ENCODE measurements at regions not wholly inside any gene's neighbourhood (a gene's known extent, or its start where the extent isn't known, plus 50 kb on each side); places are given as distances from the start of the nearest gene placed in this dataset.
"Not testable (repeated sequence)": the region's sequence is repeated elsewhere in the genome, so short reads cannot be mapped to it uniquely, and the experiment has no call there.

DNA sequence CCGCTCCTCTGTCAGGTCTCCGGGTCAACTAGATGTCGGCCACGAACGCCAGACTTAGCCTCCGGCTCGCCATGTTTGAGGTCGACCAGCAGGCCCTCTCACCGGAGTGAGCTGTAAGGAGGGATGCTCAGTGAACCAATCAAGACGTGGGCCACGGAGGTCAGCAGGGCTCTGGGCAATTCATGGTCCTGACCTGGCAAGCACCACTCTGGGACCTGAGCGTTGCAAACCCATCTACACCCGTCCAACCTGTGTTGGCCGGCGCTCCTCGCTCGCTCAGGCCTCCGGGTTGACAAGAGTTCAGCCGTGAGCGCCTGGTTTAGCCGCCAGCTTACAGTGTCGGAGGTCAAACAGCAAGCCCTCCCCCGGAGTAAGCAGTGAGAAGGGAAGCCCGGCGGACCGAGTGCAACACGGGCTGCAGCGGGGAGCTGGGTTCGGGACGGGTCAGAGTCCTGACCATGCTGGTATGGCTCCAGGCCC, 1361.9 kb downstream of the UQCRFS1 start:
- DNase-seq, result no peak

DNA sequence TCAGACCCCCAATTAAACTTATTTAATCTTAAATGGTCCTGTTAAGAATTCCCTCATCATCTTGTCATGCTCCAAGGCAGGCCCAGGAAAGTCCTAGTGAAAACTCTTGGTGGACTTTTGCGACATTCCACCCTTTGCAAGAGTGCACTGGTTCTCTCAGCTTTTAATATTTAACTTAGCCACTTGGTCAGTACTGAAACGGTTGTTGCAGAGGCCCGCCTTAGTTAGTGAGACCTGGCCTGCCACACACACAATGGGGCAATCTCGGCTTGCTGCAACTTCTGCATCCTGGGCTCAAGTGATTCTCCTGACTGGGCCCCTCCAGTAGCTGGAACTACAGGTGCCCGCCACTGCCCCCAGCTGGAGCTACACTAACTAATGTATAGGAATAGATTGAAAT, 1366.0 kb downstream of the UQCRFS1 start:
- no peak for DNase-seq

DNA sequence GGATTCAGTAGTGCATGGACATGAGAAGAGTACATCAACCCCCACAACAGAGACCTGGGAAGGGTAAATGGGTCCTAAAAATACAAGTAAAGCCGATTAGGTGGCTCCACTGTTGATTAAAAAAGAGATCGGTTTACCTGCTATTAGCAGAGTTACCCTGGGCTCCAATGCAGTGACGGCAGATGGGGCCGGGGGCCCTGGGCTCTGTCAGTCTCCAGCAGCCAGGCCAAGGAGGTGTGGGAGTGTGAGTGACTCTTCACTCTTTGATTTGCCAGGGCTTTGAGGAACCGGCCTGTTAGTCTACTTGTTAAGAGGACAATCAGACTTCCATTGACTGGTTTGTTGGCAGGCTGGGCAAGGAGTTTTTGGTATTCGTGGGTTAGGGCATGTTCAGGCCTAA, 1368.7 kb downstream of the UQCRFS1 start:
- DNase-seq, result no peak

DNA sequence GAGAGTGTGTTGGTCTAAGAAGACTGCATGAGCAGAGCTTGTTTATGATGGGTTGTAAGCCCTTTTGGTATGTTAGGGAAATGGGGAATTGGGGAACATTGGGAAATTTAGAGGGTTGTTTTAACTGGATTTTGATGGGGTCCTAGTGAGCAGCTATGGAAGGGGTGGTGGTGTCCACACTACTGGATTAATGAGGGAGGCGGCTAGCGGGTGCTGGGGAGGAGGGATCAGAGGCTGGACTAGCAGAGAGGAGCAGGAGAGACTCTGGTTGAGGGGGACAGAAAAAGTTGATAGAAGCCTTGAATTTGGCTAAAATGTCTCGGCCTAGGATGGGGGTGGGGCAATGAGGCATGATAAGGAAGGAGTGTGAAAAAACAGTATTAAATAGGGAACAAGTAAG, 1369.1 kb downstream of the UQCRFS1 start:
- no peak for DNase-seq

DNA sequence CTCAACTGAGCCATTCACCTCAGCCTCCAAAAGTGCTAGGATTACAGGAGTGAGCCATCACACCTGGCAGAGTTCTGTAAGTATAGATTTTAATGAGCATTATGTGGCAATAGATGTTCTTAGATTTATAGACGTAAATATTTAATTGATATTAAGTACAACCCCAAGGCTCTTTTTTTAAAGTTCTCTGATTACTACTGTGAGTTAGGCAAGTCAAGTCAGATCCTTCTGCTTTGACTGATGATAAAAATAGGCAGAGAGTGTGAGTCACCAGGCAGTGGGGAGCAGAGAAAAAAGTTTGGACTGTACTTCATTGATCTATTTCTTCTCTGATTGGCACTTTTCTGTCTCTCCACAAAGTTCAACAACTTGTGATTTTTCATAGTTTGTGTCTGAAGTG, 1379.9 kb downstream of the UQCRFS1 start:
- no peak for DNase-seq

DNA sequence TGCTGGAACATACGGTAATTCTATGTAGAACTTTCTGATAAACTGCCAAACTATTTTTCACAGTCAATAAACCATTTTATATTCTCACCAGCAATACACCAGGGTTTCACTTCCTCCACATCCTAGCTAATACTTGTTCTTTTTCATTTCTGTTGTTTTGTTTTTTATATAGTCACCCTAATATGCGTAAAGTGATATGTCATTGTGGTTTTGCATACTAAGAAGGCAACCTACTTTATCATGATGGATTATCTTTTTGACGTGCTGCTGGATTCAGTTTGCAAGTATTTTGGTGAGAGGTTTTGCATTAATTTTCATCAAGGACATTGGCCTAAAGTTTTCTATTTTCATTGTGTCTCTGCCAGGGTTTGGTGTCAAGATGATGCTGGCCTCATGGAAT, 1384.1 kb downstream of the UQCRFS1 start:
- DNase-seq, result no peak

DNA sequence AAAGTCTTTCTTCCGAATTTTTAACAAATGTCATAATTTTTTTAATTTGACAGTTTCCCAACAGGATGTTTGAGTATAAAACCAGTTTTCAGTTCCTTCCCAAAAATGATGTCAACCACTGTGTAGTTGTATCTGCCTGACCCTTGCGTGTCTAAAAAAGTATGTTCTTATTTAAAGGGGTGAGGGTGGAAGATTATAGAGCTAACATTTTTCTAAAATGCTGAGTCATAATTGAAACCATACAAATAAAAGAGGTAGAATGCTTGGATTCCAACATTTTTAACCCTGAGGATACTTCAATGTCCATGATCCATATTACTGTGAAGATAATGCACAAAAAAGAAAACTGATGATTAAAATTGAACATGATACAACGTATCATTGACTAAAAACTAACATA, 1388.8 kb downstream of the UQCRFS1 start:
- DNase-seq, result no peak

DNA sequence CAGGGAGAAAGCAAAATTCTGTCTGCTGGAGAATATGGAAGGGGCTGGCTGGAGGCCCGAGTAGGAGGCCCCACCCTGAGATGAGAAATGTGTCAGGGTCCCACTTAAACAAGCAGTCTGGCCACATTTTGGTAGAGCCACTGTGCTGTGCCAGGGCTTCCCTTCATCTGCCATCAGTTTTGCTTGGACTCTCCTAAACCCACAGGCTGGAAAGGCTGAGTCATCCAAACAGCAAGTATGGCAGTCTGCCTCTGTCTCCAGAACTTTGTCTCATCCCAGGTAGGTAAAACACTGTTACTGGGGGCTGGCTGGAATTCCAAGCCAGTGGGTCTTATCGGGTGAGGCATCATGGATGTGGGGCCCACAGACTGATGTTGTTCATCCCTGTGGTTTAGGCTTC, 1390.6 kb downstream of the UQCRFS1 start:
- no peak for DNase-seq

DNA sequence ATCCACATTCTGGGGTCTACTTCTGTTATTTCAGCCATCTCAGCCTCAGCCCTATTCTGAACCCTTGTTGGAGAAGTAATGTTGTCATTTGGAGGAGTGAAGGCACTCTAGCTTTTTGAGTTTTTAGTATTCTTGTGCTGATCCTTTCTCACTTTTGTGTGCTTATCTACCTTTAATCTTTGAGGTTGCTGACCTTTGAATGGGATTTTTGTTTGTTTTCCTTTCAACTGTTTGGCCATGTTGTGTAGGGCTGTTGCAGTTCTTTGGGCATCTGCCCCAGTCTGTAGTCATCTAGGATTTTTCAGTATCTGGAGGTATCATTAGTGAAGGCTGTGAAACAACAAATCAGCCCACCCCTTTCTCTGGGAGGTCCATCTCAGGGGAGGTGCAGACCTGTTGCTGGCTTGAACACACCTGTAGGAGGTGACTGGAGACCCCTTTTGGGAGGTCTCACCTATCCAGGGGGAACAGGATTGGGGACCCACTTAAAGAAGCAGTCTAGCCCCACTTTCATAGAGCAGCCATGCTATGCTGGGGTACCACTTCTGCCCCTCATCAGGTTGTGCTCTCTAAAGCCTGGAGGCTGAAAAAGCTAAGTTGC, 1391.4 kb downstream of the UQCRFS1 start:
- no peak for DNase-seq

DNA sequence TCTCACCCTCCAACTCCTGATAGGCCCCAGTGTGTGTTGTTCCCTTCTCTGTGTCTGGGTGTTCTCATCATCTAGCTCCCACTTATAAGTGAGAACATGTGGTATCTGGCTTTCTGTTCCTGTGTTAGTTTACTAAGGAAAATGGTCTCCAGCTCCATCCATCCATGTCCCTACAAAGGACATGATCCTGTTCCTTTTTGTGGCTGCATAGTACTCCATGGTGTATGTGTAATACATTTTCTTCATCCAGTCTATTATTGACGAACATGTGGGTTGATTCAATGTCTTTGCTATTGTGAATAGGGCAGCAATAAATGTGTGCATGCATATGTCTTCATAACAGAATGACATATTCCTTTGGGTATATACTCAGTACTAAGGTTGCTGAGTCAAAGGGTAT, 1397.0 kb downstream of the UQCRFS1 start:
- DNase-seq, result no peak

DNA sequence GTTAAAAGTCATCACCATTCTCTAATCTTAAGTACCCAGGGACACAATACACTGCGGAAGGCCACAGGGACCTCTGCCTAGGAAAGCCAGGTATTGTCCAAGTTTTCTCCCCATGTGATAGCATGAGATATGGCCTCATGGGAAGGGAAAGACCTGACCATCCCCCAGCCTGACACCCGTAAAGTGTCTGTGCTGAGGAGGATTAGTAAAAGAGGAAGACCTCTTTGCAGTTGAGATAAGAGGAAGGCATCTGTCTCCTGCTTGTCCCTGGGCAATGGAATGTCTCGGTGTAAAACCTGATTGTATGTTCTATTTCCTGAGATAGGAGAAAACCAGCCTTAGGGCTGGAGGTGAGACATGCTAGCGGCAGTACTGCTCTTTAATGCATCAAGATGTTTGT, 1398.1 kb downstream of the UQCRFS1 start:
- DNase-seq, result not testable (repeated sequence)

DNA sequence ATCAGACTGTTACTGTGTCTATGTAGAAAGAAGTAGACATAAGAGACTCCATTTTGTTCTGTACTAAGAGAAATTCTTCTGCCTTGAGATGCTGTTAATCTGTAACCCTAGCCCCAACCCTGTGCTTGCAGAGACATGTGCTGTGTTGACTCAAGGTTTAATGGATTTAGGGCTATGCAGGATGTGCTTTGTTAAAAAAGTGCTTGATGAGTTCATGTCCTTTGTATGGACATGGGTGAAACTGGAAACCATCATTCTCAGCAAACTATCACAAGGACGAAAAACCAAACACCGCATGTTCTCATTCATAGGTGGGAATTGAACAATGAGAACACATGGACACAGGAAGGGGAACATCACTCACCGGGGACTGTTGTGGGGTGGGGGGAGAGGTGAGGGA, 1398.7 kb downstream of the UQCRFS1 start:
- DNase-seq, result not testable (repeated sequence)

DNA sequence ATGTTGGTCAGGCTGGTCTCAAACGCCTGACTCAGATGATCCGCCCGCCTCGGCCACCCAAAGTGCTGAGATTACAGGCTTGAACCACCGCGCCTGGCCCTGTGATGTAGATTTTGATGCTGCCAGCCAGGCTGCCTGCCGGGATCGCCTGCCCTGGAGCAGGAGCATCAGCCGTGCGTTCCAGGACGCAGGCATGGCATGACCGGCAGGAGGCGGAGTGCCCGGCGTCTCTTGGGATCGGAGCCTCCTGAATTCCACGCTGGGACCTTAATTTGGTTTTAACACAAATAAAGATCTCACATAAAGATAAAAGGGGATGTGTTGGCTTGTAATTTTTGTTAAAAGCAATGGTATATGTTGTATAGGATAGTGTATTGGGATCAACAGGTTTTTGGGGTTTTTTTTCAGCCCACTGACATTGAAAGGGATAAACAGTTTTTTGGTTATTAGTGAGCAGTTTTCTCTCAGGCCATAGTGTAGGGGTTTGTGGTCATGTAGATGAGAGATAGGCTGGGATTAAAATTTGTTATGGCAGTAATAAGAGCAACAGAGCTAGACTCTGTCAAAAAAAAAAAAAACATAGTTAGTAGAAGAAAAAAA, 1406.4 kb downstream of the UQCRFS1 start:
- DNase-seq, result no peak

DNA sequence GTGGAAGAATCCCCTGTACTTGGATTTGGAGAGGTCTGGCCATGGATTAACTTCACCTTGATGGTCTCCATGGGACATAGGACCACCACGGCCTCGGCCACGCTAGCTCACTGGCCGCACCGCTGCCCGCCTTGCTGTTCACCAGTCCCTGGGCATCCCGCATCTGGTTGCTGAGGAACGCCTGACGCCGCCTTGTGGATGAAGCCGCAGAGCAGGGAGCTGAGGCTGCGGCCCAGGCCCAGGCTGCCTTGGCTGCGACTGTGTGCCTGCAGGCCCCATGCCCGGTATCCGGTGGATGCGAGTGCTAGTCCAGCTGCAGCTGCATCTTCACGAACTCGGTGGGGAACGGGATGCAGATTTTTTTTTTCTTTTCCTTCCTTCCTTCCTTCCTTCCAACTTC, 1407.1 kb downstream of the UQCRFS1 start:
- DNase-seq, result no peak

DNA sequence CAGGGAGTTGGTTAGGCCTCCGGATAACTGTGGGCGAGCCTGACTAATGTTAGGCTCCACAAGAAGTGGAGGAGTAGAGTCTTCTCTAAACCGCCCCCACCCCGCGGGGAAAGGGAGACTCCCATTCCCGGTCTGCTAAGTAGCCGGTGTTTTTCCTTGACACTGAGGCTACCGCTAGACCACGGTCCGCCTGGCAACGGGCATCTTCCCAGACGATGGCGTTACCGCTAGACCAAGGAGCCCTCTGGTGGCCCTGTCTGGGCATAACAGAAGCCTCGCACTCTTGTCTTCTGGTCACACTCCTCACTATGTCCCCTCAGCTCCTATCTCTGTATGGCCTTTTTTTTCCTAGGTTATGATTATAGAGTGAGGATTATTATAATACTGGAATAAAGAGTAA, 1410.7 kb downstream of the UQCRFS1 start:
- DNase-seq, result not testable (repeated sequence)

DNA sequence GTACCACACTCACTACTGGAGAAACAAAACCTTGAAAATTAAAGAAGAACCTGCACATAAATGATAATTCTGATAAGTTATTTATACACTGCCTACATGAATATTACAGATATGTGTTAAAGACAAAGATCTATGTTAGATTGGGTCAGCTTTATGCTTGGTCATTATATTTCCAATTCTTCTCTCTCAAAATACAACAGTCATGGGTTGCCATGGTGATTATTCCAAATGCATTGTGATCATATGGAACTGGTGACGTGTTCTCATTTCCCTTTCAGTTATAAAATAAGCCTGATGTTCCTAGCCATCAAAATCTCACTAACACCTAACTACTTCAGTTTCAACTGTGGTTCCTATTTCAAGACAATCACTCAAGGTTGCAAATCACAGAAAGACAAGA, 1416.4 kb downstream of the UQCRFS1 start:
- DNase-seq, result no peak

DNA sequence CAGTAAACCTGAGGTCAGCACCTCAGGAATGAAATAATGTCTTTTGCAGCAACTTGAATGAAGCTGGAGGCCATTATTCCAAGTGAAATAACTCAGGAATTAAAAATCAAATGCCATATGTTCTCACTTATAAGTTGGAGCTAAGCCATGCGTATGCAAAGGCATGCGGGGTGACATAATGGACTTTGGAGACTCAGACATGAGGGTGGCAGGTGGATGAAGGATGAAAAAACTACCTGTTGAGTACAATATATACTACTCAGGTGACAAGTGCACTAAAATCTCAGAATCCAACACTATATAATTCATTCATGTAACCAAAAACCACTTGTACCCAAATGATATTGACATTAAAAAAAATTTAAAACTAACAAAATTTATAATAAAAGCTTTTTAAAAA, 1416.9 kb downstream of the UQCRFS1 start:
- no peak for DNase-seq

DNA sequence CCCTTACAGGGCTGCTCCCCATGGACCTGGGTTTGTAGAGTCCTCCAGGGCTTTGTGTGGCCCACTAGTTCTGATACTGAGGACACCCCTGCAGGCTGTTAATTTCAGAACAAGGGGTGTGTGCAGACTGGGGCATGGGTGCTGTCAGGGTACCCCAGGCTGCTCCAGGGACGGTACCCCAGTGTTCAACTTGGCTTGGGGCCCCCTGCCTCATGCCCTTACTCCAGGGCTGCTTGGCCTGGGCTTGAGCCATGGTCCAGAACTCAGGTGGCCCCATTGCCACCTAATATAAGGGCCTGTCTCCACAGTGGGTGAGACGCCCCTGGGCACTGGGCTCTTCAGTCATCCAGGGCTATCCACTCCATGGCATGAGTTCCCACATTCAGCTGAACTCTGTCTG, 1417.6 kb downstream of the UQCRFS1 start:
- no peak for DNase-seq

DNA sequence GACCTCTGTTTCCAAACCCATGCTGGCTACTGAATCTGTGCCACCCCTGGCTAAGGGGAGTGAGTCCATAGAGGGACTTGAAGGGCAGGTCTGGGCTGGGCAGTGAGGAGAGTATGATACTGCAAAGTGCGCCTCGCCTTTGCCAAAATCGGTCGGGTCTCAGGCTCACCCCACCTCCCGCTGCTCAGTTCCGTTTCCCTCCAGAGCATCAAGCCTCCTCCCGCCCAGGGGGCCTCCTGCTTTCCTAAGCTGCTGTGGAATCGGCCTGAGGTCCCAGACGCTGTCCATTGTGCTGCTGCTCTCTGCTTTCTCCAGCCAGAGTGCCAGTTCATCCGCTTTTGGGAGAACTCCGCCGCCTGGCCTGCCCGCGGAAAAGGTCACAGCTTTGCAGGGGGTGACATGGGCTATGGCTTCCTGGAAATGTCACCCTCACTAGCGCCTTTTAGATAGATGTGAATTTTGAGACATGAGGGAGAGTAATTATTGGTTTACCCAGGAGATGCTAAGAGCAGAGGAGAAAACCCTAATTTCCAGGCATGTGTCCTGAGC, 1418.4 kb downstream of the UQCRFS1 start:
- DNase-seq, result no peak

DNA sequence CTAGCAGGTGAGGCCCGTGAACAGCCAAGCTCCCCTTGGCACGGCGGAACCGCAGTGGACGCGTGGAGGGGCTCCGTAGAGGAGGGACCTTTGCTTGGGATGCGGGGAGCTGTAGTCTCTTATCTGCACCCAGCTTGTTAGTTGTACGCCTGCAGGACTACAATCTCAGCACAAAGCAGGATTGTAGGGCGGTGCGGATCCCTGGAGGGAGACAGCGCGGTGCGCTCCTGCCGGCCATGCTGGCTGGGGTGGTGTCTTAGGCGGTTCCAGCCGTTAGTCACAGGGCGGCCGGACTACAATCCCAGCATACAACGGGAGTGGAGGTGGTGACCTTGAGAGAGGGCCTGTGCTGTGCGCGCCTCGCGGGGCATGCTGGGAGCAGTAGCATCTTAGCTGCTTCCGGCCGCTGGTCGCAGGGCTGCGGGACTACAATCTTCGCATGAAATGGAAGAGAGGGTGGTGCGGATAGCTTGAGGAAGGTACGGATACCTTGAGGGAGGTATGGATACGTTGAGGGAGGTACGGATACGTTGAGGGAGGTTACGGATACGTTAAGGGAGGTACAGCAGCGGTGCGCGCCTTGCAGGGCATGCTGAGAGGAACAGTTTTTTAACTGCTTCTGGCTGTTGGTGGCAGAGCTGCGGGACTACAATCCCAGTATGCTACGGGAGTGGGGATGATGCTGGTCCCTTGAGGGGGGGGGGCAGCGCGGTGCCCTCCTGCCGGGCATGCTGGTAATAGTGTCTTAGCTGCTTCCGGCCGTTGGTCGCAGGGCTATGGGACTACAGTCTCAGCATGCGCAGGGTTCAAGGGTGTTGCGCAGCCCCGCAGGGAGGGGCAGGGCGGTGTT, 1419.1 kb downstream of the UQCRFS1 start:
- peak; percentile 74 for DNase-seq

DNA sequence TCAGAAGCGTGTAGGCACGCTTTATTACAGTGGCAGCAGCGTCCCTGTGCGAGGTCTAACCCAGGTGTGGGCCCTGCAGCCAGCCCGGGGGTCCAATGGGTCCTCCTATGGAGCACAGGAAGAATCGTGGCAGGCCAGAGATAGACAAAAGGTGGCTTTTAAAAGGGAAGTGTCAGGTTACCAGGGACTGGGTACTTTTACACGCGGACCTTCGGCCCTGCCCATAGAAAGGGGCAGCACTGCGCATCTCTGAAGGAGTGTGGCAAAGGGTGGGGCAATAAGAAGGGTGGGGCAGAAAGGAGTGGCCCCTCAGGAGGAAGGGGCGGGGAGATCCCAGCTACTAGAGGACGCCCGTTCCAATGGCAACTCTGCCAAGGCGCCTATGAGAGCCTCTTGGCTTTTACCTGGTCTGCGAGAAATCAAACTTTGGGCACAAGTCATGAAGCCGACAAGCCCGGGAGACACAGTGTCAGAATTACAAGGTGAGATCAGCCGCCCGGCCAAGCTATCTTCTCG, 1419.8 kb downstream of the UQCRFS1 start:
- no peak for DNase-seq

DNA sequence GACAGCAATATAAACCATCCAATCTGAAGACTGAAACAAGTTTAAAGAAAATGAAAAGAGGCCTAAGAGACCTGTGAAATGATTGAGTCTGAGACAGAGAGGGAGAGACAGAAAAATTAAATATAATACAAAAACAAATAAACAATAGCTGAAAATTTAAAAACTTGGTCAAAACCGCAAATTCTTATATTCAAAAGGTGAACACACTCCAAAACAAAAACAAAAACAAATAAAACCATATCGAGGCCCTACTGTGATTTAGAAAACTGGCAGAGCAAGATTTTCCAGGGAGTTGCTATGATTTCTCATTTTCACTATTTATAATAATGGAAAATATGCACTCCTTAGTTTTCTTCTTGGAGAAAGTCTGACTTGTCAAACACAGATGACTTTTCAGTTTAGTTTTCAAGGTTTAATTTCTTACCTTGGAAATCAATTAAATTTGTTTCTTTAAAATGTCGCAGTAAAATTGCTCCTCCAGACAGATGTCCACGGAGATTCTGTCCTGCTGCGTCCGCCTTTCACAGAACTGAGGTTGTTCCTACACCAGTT, 1420.3 kb downstream of the UQCRFS1 start:
- DNase-seq, result no peak

DNA sequence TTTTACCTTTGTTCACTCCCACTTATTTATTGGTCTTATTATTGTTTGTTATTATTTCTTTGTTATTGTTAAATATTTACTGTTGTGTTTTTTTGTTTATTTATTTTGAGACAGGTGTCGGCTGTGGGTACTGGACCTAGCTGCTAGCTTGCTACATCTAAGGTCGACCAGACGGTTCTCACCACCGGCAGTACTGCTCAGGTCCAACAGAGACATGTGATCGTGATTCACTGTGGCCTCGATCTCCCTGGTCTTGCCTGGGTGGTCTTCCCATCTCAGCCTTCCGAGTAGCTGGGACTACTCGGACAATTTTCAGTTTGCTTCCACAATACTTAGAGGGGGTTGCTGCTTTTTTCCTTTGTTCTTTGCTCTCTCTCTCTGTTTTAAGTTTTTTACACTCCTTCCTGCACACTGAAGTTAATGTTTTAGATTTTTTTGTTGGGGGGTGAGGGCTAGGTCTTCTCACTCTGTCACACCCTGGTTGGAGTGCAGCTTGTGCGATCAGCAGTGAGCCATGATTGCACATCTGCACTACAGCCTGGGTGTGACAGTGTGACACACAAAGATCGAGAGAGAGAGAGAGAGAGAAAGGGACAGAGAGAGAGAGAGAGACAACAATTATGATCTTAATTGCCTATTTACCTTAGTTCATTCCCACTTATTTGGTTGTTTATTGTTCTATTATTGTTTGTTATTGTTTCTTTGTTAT, 1432.4 kb downstream of the UQCRFS1 start:
- DNase-seq, result no peak
